Activated T-cell treated with anti-CD3 and anti-CD28 coated beads for 48 hours (primary cell): ENCODE measurements at regions not wholly inside any gene's neighbourhood (a gene's known extent, or its start where the extent isn't known, plus 50 kb on each side); places are given as distances from the start of the nearest gene placed in this dataset.

Source experiments
- DNase-seq: peaks from one replicate; pipeline ENCODE4 v3.0.0-alpha.2; 2020; ENCODE audit warnings: low read depth

- DNase-seq = no peak
These were observed 681.4 kb downstream of the CETN3 start for GRCh38 chr5:89728134-89728533.

- no peak for DNase-seq
These were observed 685.0 kb downstream of the CETN3 start for GRCh38 chr5:89724379-89725095.

- no peak for DNase-seq
These were observed 685.6 kb downstream of the CETN3 start for GRCh38 chr5:89723907-89724306.

- DNase-seq = no peak
These were observed 687.0 kb downstream of the CETN3 start for GRCh38 chr5:89722538-89722937.

- no peak for DNase-seq
These were observed 687.6 kb downstream of the CETN3 start for GRCh38 chr5:89721931-89722330.

- DNase-seq = no peak
These were observed 688.2 kb downstream of the CETN3 start for GRCh38 chr5:89721353-89721752.

- no peak for DNase-seq
These were observed 697.3 kb downstream of the CETN3 start for GRCh38 chr5:89712134-89712700.

- DNase-seq = no peak
These were observed 698.0 kb downstream of the CETN3 start for GRCh38 chr5:89711526-89711925.

GRCh38 chr5:89710006-89710405, 699.5 kb downstream of the CETN3 start:
- DNase-seq = no peak

- DNase-seq = no peak
These were observed 701.7 kb downstream of the CETN3 start for GRCh38 chr5:89707891-89708290.

GRCh38 chr5:89706731-89707130, 702.8 kb downstream of the CETN3 start:
- DNase-seq = no peak

- no peak for DNase-seq
These were observed 705.7 kb downstream of the CETN3 start for GRCh38 chr5:89703817-89704216.

- no peak for DNase-seq
These were observed 711.5 kb downstream of the CETN3 start for GRCh38 chr5:89698028-89698427.

- no peak for DNase-seq
These were observed 712.0 kb downstream of the CETN3 start for GRCh38 chr5:89697581-89697980.

GRCh38 chr5:89695371-89695770, 714.2 kb downstream of the CETN3 start:
- DNase-seq = no peak

GRCh38 chr5:89694026-89694550, 715.5 kb downstream of the CETN3 start:
- DNase-seq = no peak

GRCh38 chr5:89690331-89690730, 719.2 kb downstream of the CETN3 start:
- no peak for DNase-seq

GRCh38 chr5:89686081-89686765, 723.3 kb downstream of the CETN3 start:
- no peak for DNase-seq

- DNase-seq = no peak
These were observed 732.9 kb downstream of the CETN3 start for GRCh38 chr5:89676634-89677033.

GRCh38 chr5:89673019-89673418, 736.5 kb downstream of the CETN3 start:
- DNase-seq = no peak

GRCh38 chr5:89668821-89669220, 740.7 kb downstream of the CETN3 start:
- DNase-seq = no peak

GRCh38 chr5:89662499-89662898, 747.1 kb downstream of the CETN3 start:
- no peak for DNase-seq

GRCh38 chr5:89638871-89639270, 755.9 kb upstream of the MEF2C start:
- no peak for DNase-seq
